ENCODE measurements at regions not wholly inside any gene's neighbourhood (a gene's known extent, or its start where the extent isn't known, plus 50 kb on each side); places are given as distances from the start of the nearest gene placed in this dataset.

- TF ChIP-seq, protein P1, sequence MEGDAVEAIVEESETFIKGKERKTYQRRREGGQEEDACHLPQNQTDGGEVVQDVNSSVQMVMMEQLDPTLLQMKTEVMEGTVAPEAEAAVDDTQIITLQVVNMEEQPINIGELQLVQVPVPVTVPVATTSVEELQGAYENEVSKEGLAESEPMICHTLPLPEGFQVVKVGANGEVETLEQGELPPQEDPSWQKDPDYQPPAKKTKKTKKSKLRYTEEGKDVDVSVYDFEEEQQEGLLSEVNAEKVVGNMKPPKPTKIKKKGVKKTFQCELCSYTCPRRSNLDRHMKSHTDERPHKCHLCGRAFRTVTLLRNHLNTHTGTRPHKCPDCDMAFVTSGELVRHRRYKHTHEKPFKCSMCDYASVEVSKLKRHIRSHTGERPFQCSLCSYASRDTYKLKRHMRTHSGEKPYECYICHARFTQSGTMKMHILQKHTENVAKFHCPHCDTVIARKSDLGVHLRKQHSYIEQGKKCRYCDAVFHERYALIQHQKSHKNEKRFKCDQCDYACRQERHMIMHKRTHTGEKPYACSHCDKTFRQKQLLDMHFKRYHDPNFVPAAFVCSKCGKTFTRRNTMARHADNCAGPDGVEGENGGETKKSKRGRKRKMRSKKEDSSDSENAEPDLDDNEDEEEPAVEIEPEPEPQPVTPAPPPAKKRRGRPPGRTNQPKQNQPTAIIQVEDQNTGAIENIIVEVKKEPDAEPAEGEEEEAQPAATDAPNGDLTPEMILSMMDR (IDR thresholded peaks at IDR 0.05): no peak
- TF ChIP-seq EP300 (IDR thresholded peaks at IDR 0.05; ENCODE audit: low read depth) (no peak), POLR2A (IDR thresholded peaks at IDR 0.05) (no peak)
Observed at GRCh38 chr18:73485166-73485565, 617.4 kb upstream of the NETO1 start.

All from transverse colon (tissue), 3 donors.